HEK293T (cell line): ENCODE measurements at regions not wholly inside any gene's neighbourhood (a gene's known extent, or its start where the extent isn't known, plus 50 kb on each side); places are given as distances from the start of the nearest gene placed in this dataset.

ENCODE experiments used
- CTBP1 ChIP-seq: fragments of 450-650 bp; IDR thresholded peaks from 2 replicates; pipeline ENCODE4 v1.6.1; 2016; ENCODE audit warnings: borderline replicate concordance
- HDGF ChIP-seq: fragments of 450-650 bp; IDR thresholded peaks from 2 replicates; pipeline ENCODE4 v1.6.1; 2017; ENCODE audit warnings: antibody characterized with exemption, borderline replicate concordance

DNA sequence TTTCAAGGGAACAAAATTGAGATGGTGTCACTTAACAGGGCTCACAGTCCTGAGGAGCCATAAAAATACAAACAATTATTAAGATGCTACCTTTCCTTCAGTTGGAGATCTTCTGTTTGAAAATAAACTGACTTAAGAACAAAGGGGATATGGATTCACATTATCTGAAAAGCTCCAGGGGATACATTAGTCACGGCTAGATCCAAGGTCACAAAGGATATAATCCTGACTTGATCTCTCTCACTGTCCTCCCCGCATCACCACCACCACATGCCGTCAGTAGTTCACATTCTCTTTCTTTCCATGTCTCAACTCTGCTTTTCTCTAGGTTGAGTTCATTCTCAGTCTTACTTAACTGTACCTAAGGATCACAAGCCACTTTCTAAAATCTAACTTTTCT, 530.4 kb upstream of the MARCKS start:
- TF ChIP-seq CTBP1 (no peak), HDGF (no peak)
